SU-DHL-6 (cell line): ENCODE measurements at regions not wholly inside any gene's neighbourhood (a gene's known extent, or its start where the extent isn't known, plus 50 kb on each side); places are given as distances from the start of the nearest gene placed in this dataset.

Experiments used
- H2AFZ ChIP-seq: fragments of 200-600 bp; sonication (generic); 2 replicates; pipeline ENCODE4 v1.6.1; 2014; ENCODE audit warnings: low read depth, mild to moderate bottlenecking, moderate library complexity, mixed read lengths, antibody characterized with exemption, low read length; ENCODE audit not compliant: severe bottlenecking
- H3F3A ChIP-seq: fragments of 200-600 bp; shearing (Covaris generic); 2 replicates; pipeline ENCODE4 v1.6.0; 2016; ENCODE audit warnings: antibody characterized with exemption, mild to moderate bottlenecking; ENCODE audit not compliant: insufficient read depth
- H3K27ac ChIP-seq: fragments of 200-600 bp; sonication (generic); 2 replicates; pipeline ENCODE4 v1.5.1; 2016; ENCODE audit warnings: low read depth, mild to moderate bottlenecking, low read length, moderate library complexity, mixed read lengths
- H3K27me3 ChIP-seq: fragments of 200-600 bp; sonication (generic), shearing (Covaris generic); 2 replicates; pipeline ENCODE4 v1.6.0; 2014; ENCODE audit warnings: mild to moderate bottlenecking, low read length
- H3K36me3 ChIP-seq: fragments of 200-600 bp; sonication (generic); 2 replicates; pipeline ENCODE4 v1.6.1; 2014; ENCODE audit warnings: mild to moderate bottlenecking, low read length, mixed read lengths
- H3K4me2 ChIP-seq: fragments of 300-600, 200-600 bp; shearing (Covaris generic), sonication (generic); 2 replicates; pipeline ENCODE4 v1.6.0; 2014; ENCODE audit warnings: low read length, low read depth, mild to moderate bottlenecking; ENCODE audit not compliant: poor library complexity, severe bottlenecking
- H3K4me3 ChIP-seq: fragments of 200-600 bp; sonication (generic); 2 replicates; pipeline ENCODE4 v1.5.1; 2014; ENCODE audit warnings: antibody characterized with exemption, low read length, mild to moderate bottlenecking, mixed read lengths; ENCODE audit not compliant: insufficient read depth, poor library complexity, severe bottlenecking
- H3K79me2 ChIP-seq: fragments of 200-600 bp; sonication (generic); 2 replicates; pipeline ENCODE4 v1.6.1; 2014; ENCODE audit warnings: mild to moderate bottlenecking, low read length, moderate library complexity; ENCODE audit not compliant: insufficient read depth
- H3K9ac ChIP-seq: fragments of 200-600 bp; sonication (generic); 2 replicates; pipeline ENCODE4 v1.7.0; 2014; ENCODE audit warnings: mild to moderate bottlenecking, low read length
- H3K9me2 ChIP-seq: fragments of 200-600 bp; sonication (generic); replicated peaks from 2 replicates; pipeline ENCODE4 v1.6.1; 2014; ENCODE audit warnings: low read length; ENCODE audit not compliant: insufficient read depth
- H3K9me3 ChIP-seq: fragments of 200-600 bp; sonication (generic); 2 replicates; pipeline ENCODE4 v1.6.1; 2014; ENCODE audit warnings: low read length, mixed read lengths; ENCODE audit not compliant: insufficient read depth
- H4K20me1 ChIP-seq: fragments of 200-600 bp; sonication (generic); 2 replicates; pipeline ENCODE4 v1.6.1; 2014; ENCODE audit warnings: low read depth, mild to moderate bottlenecking, antibody characterized with exemption, low read length, moderate library complexity, mixed read lengths
- EZH2phosphoT487 ChIP-seq: fragments of 200-600 bp; sonication (generic), shearing (Covaris generic); conservative IDR thresholded peaks from 2 replicates; pipeline ENCODE4 v1.6.1; 2018; ENCODE audit warnings: mild to moderate bottlenecking, antibody characterized with exemption, low read length, moderate library complexity, mixed read lengths
- TF ChIP-seq, protein P1 (sequence below): fragments of 200-600 bp; sonication (generic); IDR thresholded peaks from one replicate; pipeline ENCODE4 v1.5.1; 2017; ENCODE audit warnings: antibody characterized with exemption, mild to moderate bottlenecking, low read length, moderate library complexity; ENCODE audit not compliant: insufficient read depth, poor library complexity, severe bottlenecking

DNA sequence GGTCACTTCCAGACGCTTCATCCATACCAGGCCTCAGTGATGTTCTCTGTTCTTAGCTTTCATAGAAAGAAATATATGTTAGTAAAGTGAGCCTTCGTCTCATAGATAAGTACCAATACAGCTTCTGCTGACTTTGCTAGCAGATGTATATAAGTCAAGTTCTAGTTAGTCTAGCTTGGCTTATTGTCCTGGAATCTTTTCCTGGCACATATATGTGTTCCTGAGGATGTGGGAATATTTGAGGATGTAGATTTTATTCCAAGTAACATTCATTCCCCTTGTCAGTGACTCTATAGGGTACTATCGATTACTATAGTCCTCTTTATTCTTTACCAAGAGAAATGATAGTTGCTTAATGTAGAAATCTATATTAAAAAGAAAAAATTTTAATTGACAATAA, 135.2 kb upstream of the FAM9C start:
- H2AFZ ChIP-seq, result no peak overlapping the region
- no peaks in the 10 kb centered on the region for H4K20me1 ChIP-seq
- H3K36me3 ChIP-seq, result no peaks in the 10 kb centered on the region
- no peak overlapping the region for H3K9ac ChIP-seq
- H3K4me2 ChIP-seq, result no peak overlapping the region
- H3K27me3 ChIP-seq, result no peaks in the 10 kb centered on the region
- no peak overlapping the region for H3K4me3 ChIP-seq
- H3K9me3 ChIP-seq, result no peaks in the 10 kb centered on the region
- no peaks in the 10 kb centered on the region for H3F3A ChIP-seq
- H3K79me2 ChIP-seq, result no peaks in the 10 kb centered on the region
- TF ChIP-seq, protein P1, sequence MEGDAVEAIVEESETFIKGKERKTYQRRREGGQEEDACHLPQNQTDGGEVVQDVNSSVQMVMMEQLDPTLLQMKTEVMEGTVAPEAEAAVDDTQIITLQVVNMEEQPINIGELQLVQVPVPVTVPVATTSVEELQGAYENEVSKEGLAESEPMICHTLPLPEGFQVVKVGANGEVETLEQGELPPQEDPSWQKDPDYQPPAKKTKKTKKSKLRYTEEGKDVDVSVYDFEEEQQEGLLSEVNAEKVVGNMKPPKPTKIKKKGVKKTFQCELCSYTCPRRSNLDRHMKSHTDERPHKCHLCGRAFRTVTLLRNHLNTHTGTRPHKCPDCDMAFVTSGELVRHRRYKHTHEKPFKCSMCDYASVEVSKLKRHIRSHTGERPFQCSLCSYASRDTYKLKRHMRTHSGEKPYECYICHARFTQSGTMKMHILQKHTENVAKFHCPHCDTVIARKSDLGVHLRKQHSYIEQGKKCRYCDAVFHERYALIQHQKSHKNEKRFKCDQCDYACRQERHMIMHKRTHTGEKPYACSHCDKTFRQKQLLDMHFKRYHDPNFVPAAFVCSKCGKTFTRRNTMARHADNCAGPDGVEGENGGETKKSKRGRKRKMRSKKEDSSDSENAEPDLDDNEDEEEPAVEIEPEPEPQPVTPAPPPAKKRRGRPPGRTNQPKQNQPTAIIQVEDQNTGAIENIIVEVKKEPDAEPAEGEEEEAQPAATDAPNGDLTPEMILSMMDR, result no peak
- TF ChIP-seq EZH2phosphoT487, result no peak
- H3K9me2 ChIP-seq, result no peaks in the 10 kb centered on the region
- H3K27ac ChIP-seq, result no peak overlapping the region

DNA sequence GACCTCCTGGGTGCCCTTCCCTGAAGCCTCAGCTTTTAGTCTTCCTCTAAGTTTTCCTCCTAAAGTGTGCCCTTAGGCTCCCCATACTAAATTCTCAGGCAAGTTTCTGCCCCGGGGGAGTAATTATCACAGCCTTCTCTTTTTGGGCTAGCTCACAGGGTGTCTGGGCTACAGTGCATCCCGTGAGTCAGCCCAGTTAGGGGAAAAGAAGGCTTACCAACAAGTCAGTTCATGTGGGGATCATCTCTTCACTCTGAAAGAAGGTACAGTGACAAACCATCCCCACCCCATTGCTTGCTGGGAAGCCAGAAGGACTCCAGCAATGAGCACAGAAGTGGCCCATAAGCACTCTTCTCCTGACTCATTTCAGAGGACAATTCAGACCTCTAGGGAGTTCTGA, 134.7 kb upstream of the FAM9C start:
- H3K27me3 ChIP-seq, result no peaks in the 10 kb centered on the region
- no peak overlapping the region for H3K27ac ChIP-seq
- no peak overlapping the region for H2AFZ ChIP-seq
- H3K36me3 ChIP-seq, result no peaks in the 10 kb centered on the region
- H3K9me2 ChIP-seq, result no peaks in the 10 kb centered on the region
- TF ChIP-seq, protein P1, result no peak
- TF ChIP-seq EZH2phosphoT487, result no peak
- H3K4me3 ChIP-seq, result no peak overlapping the region
- no peak overlapping the region for H3K9ac ChIP-seq
- no peaks in the 10 kb centered on the region for H3F3A ChIP-seq
- H4K20me1 ChIP-seq, result no peaks in the 10 kb centered on the region
- no peak overlapping the region for H3K4me2 ChIP-seq
- no peaks in the 10 kb centered on the region for H3K9me3 ChIP-seq
- H3K79me2 ChIP-seq, result no peaks in the 10 kb centered on the region

DNA sequence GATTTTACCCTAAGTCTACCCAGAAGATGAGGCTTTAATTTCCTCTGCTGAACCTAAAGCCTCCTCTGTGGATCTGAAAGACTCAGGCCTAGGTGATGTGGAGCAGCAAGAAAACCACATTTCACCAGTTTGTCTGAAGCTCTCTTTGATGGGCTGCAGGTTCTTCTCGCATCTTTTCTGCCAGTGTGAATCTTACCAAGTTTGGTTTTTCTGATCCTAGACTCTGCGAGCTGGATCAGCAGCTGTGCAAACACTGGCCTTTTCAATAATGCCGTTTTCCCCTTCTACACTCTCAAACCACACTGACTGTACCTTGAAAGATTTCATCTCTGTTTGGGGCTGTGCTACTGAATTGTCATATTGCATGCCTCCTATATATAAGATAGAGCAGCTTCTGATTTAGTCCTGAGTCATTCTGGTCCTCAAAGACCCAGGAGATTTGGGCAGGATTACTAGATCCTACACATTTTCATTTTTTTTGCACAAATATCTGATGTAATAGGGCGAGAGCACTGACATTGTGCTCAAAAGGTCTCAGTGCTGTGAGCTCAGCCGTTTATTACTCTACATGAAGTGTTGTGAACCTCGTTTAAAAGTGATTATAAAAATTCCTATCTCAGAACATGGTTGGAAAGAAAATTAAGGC, 133.6 kb upstream of the FAM9C start:
- TF ChIP-seq, protein P1, result no peak
- no peak for TF ChIP-seq EZH2phosphoT487
- Histone ChIP-seq H3K4me3 (no peak overlapping the region), H3K27me3 (no peaks in the 10 kb centered on the region), H3F3A (no peaks in the 10 kb centered on the region), H4K20me1 (no peaks in the 10 kb centered on the region), H3K79me2 (no peaks in the 10 kb centered on the region), H3K9ac (no peak overlapping the region), H3K36me3 (no peaks in the 10 kb centered on the region), H3K4me2 (no peak overlapping the region), H3K9me3 (no peaks in the 10 kb centered on the region), H2AFZ (no peak overlapping the region), H3K27ac (no peak overlapping the region), H3K9me2 (no peaks in the 10 kb centered on the region)
